T-cell (primary cell): ENCODE measurements at regions not wholly inside any gene's neighbourhood (a gene's known extent, or its start where the extent isn't known, plus 50 kb on each side); places are given as distances from the start of the nearest gene placed in this dataset.

ENCODE experiments used
- ATAC-seq, 4 experiments: fragments of 200-7000 bp in 3 of 4; fragments of 150-1000 bp in 1 of 4; cut with Tn5 transposase; replicated peaks in 1 of 4; 1 replicate in 3 of 4; 2 replicates in 1 of 4; pipeline ENCODE4 v1.10.0; 2021; ENCODE audit warnings: moderate library complexity in 3 of 4, mild to moderate bottlenecking in 2 of 4, moderate number of reproducible peaks in 1 of 4
- CTCF ChIA-PET, 2 donors: fragments of 300-600 bp; sonication (Branson Sonifier 250); formaldehyde crosslinking; loops; one replicate each; lab custom pipeline; 2022; ENCODE audit warnings: antibody characterized with exemption in 2 of 2; lab: Charles Lee
- POLR2A ChIA-PET, 2 donors: fragments of 300-600 bp; sonication (Branson Sonifier 250); formaldehyde crosslinking; loops; one replicate each; lab custom pipeline; 2022; ENCODE audit warnings: antibody characterized with exemption in 2 of 2; lab: Charles Lee
- DNase-seq, 35 experiments: peaks; one replicate each; pipeline versions ENCODE4 v3.0.0 to v3.0.0-alpha.2; 2013 to 2023
- H3K27ac ChIP-seq: one replicate; pipeline ENCODE4 v1.5.1; 2013; ENCODE audit warnings: low read length
- H3K27me3 ChIP-seq, 2 experiments: replicated peaks in 1 of 2; 1 replicate in 1 of 2; 2 replicates in 1 of 2; pipeline versions ENCODE4 v1.6.1 to v1.7.0; 2013; ENCODE audit warnings: low read length in 1 of 2, mixed read lengths in 1 of 2; ENCODE audit not compliant: control insufficient read depth in 2 of 2, insufficient read depth in 2 of 2; ENCODE audit errors: extremely low read depth in 1 of 2
- H3K36me3 ChIP-seq, 2 donors: 1 replicate in 1 of 2; 2 replicates in 1 of 2; pipeline versions ENCODE4 v1.6.1 to v1.7.0; 2013; ENCODE audit warnings: low read length in 1 of 2; ENCODE audit not compliant: control insufficient read depth in 2 of 2, insufficient read depth in 1 of 2; ENCODE audit errors: extremely low read depth in 1 of 2
- H3K4me1 ChIP-seq, 2 experiments: 1 replicate in 1 of 2; 2 replicates in 1 of 2; pipeline versions ENCODE4 v1.6.1 to v1.7.0; 2013; ENCODE audit warnings: low read length in 2 of 2, mixed read lengths in 1 of 2; ENCODE audit not compliant: insufficient read depth in 2 of 2, control insufficient read depth in 1 of 2; ENCODE audit errors: extremely low read depth in 1 of 2
- H3K4me3 ChIP-seq, 2 donors: 1 replicate in 1 of 2; 2 replicates in 1 of 2; pipeline versions ENCODE4 v1.5.1 to v1.7.0; 2013; ENCODE audit warnings: mild to moderate bottlenecking in 2 of 2, low read length in 1 of 2, moderate library complexity in 1 of 2; ENCODE audit not compliant: control insufficient read depth in 1 of 2; ENCODE audit errors: extremely low read depth in 1 of 2
- H3K9me3 ChIP-seq: 2 replicates; pipeline ENCODE4 v1.7.0; 2013
- H3K27ac Mint-ChIP-seq, 2 donors: one replicate each; pipeline ENCODE4 v1.8.0; 2020 to 2021; ENCODE audit warnings: mild to moderate bottlenecking in 2 of 2, mixed read lengths in 2 of 2
- H3K27me3 Mint-ChIP-seq, 2 donors: one replicate each; pipeline ENCODE4 v1.8.0; 2021 to 2022; ENCODE audit warnings: mixed read lengths in 2 of 2
- H3K36me3 Mint-ChIP-seq: one replicate; pipeline ENCODE4 v1.8.0; 2021; ENCODE audit warnings: mixed read lengths
- H3K4me1 Mint-ChIP-seq, 3 donors: one replicate each; pipeline ENCODE4 v1.8.0; 2020 to 2022; ENCODE audit warnings: mixed read lengths in 3 of 3, mild to moderate bottlenecking in 1 of 3
- H3K4me3 Mint-ChIP-seq, 3 donors: one replicate each; pipeline ENCODE4 v1.8.0; 2020 to 2022; ENCODE audit warnings: mild to moderate bottlenecking in 3 of 3, mixed read lengths in 3 of 3, moderate library complexity in 3 of 3
- H3K9me3 Mint-ChIP-seq, 3 donors: one replicate each; pipeline ENCODE4 v1.8.0; 2020 to 2022; ENCODE audit warnings: mixed read lengths in 3 of 3
- WGBS: methylation state at CpG from one replicate; pipeline ENCODE4 v1.1.5; 2013; ENCODE audit warnings: missing lambda C conversion rate; ENCODE audit not compliant: insufficient coverage; 5-methylcytosine and 5-hydroxymethylcytosine counted together

GRCh38 chr2:199128476-199129229, 329.1 kb downstream of the SATB2 start:
- H3K9me3 Mint-ChIP-seq: no peaks in the 10 kb centered on the region
- ChIA-PET POLR2A (no interaction called here), CTCF (no interaction called here)
- Histone ChIP-seq H3K9me3 (no peaks in the 10 kb centered on the region), H3K27ac (no peak overlapping the region), H3K36me3 (no peaks in the 10 kb centered on the region), H3K4me1 (no peaks in the 10 kb centered on the region), H3K4me3 (no peak overlapping the region), H3K27me3 (no peaks in the 10 kb centered on the region)
- H3K36me3 Mint-ChIP-seq: no peaks in the 10 kb centered on the region
- no peak overlapping the region for H3K27ac Mint-ChIP-seq
- no peak overlapping the region for H3K4me3 Mint-ChIP-seq
- H3K27me3 Mint-ChIP-seq: no peaks in the 10 kb centered on the region
- ATAC-seq (no peak), DNase-seq (no peak)
- 83% methylated on average over 2 of the region's 3 CpGs for WGBS
- H3K4me1 Mint-ChIP-seq: no peaks in the 10 kb centered on the region

- Mint-ChIP-seq H3K4me3 (no peak overlapping the region), H3K36me3 (no peaks in the 10 kb centered on the region), H3K27me3 (peaks cover 0 to 3% of the 10 kb centered on the region in 2 donors), H3K4me1 (no peaks in the 10 kb centered on the region), H3K9me3 (peaks cover 0 to 3% (median 0%) of the 10 kb centered on the region in 3 donors), H3K27ac (no peak overlapping the region)
- DNase-seq: no peak
- POLR2A ChIA-PET: no interaction called here
- H3K36me3 ChIP-seq: no peaks in the 10 kb centered on the region
- no peaks in the 10 kb centered on the region for H3K4me1 ChIP-seq
- H3K9me3 ChIP-seq: no peaks in the 10 kb centered on the region
- no peak overlapping the region for H3K4me3 ChIP-seq
- H3K27ac ChIP-seq: no peak overlapping the region
- CTCF ChIA-PET: no interaction called here
- no CpG with 5 or more reads among the region's 5 CpGs for WGBS
- ATAC-seq: no peak
- H3K27me3 ChIP-seq: no peaks in the 10 kb centered on the region
These were observed 337.9 kb downstream of the SATB2 start for GRCh38 chr2:199119796-199120195.

GRCh38 chr2:199118673-199119112, 339.0 kb downstream of the SATB2 start:
- H3K27me3 Mint-ChIP-seq: peaks cover 0 to 3% of the 10 kb centered on the region in 2 donors
- ChIA-PET POLR2A (no interaction called here), CTCF (no interaction called here)
- Histone ChIP-seq H3K27ac (no peak overlapping the region), H3K36me3 (no peaks in the 10 kb centered on the region), H3K9me3 (no peaks in the 10 kb centered on the region), H3K4me1 (no peaks in the 10 kb centered on the region), H3K27me3 (no peaks in the 10 kb centered on the region), H3K4me3 (no peak overlapping the region)
- peaks cover 0 to 3% (median 0%) of the 10 kb centered on the region in 3 donors for H3K9me3 Mint-ChIP-seq
- no peaks in the 10 kb centered on the region for H3K4me1 Mint-ChIP-seq
- DNase-seq: no peak
- no peak for ATAC-seq
- no peak overlapping the region for H3K4me3 Mint-ChIP-seq
- no peak overlapping the region for H3K27ac Mint-ChIP-seq
- 60% methylated on average over 1 of the region's 3 CpGs for WGBS
- H3K36me3 Mint-ChIP-seq: no peaks in the 10 kb centered on the region

- ChIA-PET POLR2A (no interaction called here), CTCF (no interaction called here)
- DNase-seq (no peak), ATAC-seq (no peak)
- Histone ChIP-seq H3K36me3 (no peaks in the 10 kb centered on the region), H3K27me3 (no peaks in the 10 kb centered on the region), H3K27ac (no peak overlapping the region), H3K4me3 (no peak overlapping the region), H3K9me3 (no peaks in the 10 kb centered on the region), H3K4me1 (no peaks in the 10 kb centered on the region)
- Mint-ChIP-seq H3K4me3 (no peak overlapping the region), H3K9me3 (peaks cover 0 to 4% (median 3%) of the 10 kb centered on the region in 3 donors), H3K36me3 (no peaks in the 10 kb centered on the region), H3K4me1 (no peaks in the 10 kb centered on the region), H3K27ac (no peak overlapping the region), H3K27me3 (peaks cover 0 to 3% of the 10 kb centered on the region in 2 donors)
- WGBS: no CpG with 5 or more reads among the region's 2 CpGs
These were observed 342.6 kb downstream of the SATB2 start for GRCh38 chr2:199115169-199115568.

- Histone ChIP-seq H3K36me3 (no peaks in the 10 kb centered on the region), H3K9me3 (no peaks in the 10 kb centered on the region), H3K27ac (no peak overlapping the region), H3K27me3 (no peaks in the 10 kb centered on the region), H3K4me3 (no peak overlapping the region), H3K4me1 (no peaks in the 10 kb centered on the region)
- H3K36me3 Mint-ChIP-seq: no peaks in the 10 kb centered on the region
- H3K4me3 Mint-ChIP-seq: no peak overlapping the region
- H3K27me3 Mint-ChIP-seq: peaks cover 0 to 3% of the 10 kb centered on the region in 2 donors
- no CpG with 5 or more reads among the region's 2 CpGs for WGBS
- ATAC-seq (no peak), DNase-seq (no peak)
- POLR2A ChIA-PET: no interaction called here
- H3K27ac Mint-ChIP-seq: no peak overlapping the region
- H3K9me3 Mint-ChIP-seq: peaks cover 0 to 4% (median 0%) of the 10 kb centered on the region in 3 donors
- CTCF ChIA-PET: no interaction called here
- no peaks in the 10 kb centered on the region for H3K4me1 Mint-ChIP-seq
These were observed 344.6 kb downstream of the SATB2 start for GRCh38 chr2:199113111-199113510.

GRCh38 chr2:199111458-199111857, 346.3 kb downstream of the SATB2 start:
- CTCF ChIA-PET: no interaction called here
- POLR2A ChIA-PET: no interaction called here
- no CpG with 5 or more reads among the region's 2 CpGs for WGBS

More at GRCh38 chr2:199111458-199111857, 346.3 kb downstream of the SATB2 start:
- Mint-ChIP-seq H3K4me3 (no peak overlapping the region), H3K27ac (no peak overlapping the region), H3K36me3 (no peaks in the 10 kb centered on the region), H3K9me3 (peaks cover 0 to 4% (median 0%) of the 10 kb centered on the region in 3 donors), H3K4me1 (no peaks in the 10 kb centered on the region), H3K27me3 (no peaks in the 10 kb centered on the region)
- no peak for ATAC-seq
- Histone ChIP-seq H3K4me1 (no peaks in the 10 kb centered on the region), H3K27ac (no peak overlapping the region), H3K4me3 (no peak overlapping the region), H3K9me3 (no peaks in the 10 kb centered on the region), H3K27me3 (no peaks in the 10 kb centered on the region), H3K36me3 (no peaks in the 10 kb centered on the region)
- DNase-seq: no peak
